Hepatocyte (in vitro differentiated cells): ENCODE measurements at regions not wholly inside any gene's neighbourhood (a gene's known extent, or its start where the extent isn't known, plus 50 kb on each side); places are given as distances from the start of the nearest gene placed in this dataset.

Experiments used
- EZH2 ChIP-seq: fragments of 200-600 bp; sonication (generic); IDR thresholded peaks from 2 replicates; pipeline ENCODE4 v1.6.1; 2016; ENCODE audit warnings: antibody characterized with exemption, mild to moderate bottlenecking, borderline replicate concordance
- TF ChIP-seq, protein P1 (sequence below): fragments of 200-600 bp; sonication (generic); IDR thresholded peaks from 2 replicates; pipeline ENCODE4 v1.5.1; 2016; ENCODE audit warnings: antibody characterized with exemption, mild to moderate bottlenecking; ENCODE audit not compliant: poor library complexity

DNA sequence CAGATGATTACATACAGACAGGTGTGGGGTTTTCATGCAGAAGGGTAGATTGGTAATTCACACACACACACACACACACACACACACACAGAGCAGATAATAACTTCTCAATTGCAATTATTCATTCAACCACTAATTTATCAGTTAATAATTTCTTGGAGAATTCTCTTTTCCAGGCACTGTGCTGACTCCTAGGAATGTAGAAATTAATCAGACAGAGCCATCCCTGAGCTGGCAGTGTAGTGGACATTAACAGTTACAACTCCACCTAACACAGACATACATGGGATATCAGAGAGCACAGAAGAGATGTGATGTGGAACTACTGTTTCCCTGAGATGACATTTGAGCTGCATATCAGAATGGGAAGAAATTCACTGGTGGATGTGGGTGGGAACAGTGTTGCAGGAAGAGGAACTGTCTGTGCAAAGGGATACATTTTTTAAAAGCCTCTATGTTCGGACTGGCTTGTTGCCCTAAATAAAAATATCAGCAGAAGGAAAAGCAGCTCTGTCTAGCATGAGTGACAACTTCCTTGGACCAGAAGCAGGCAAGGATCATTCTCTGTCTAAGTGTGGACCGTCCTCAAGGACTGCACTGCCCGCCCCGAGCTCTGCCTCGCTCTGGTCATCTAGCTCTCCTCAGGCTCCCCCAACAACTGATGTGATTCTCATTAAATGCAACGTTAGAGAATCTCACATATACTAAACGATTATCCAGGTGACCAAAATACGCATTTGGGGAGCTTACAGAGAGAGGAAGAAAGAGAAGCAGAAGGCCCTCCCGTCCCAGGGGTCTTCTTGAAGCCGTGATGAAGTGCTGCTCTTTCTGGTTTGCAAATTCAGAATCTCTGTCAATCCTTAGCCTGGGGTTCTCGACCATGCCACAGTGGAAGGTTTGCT, 173.4 kb upstream of the TRIB2 start:
- TF ChIP-seq, protein P1, sequence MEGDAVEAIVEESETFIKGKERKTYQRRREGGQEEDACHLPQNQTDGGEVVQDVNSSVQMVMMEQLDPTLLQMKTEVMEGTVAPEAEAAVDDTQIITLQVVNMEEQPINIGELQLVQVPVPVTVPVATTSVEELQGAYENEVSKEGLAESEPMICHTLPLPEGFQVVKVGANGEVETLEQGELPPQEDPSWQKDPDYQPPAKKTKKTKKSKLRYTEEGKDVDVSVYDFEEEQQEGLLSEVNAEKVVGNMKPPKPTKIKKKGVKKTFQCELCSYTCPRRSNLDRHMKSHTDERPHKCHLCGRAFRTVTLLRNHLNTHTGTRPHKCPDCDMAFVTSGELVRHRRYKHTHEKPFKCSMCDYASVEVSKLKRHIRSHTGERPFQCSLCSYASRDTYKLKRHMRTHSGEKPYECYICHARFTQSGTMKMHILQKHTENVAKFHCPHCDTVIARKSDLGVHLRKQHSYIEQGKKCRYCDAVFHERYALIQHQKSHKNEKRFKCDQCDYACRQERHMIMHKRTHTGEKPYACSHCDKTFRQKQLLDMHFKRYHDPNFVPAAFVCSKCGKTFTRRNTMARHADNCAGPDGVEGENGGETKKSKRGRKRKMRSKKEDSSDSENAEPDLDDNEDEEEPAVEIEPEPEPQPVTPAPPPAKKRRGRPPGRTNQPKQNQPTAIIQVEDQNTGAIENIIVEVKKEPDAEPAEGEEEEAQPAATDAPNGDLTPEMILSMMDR, result no peak
- TF ChIP-seq EZH2, result no peak
